OCI-LY3 (cell line): ENCODE measurements at regions not wholly inside any gene's neighbourhood (a gene's known extent, or its start where the extent isn't known, plus 50 kb on each side); places are given as distances from the start of the nearest gene placed in this dataset.

Experiments
- EZH2phosphoT487 ChIP-seq: fragments of 200-600 bp; shearing (Covaris generic); IDR thresholded peaks from 2 replicates; pipeline ENCODE4 v1.6.1; 2018; ENCODE audit warnings: antibody characterized with exemption, mixed run types, low read depth
- TF ChIP-seq, protein P1 (sequence below): fragments of 200-600, 300-600 bp; sonication (generic); IDR thresholded peaks from 2 replicates; pipeline ENCODE4 v1.5.1; 2014; ENCODE audit warnings: antibody characterized with exemption, low read length, low read depth

DNA sequence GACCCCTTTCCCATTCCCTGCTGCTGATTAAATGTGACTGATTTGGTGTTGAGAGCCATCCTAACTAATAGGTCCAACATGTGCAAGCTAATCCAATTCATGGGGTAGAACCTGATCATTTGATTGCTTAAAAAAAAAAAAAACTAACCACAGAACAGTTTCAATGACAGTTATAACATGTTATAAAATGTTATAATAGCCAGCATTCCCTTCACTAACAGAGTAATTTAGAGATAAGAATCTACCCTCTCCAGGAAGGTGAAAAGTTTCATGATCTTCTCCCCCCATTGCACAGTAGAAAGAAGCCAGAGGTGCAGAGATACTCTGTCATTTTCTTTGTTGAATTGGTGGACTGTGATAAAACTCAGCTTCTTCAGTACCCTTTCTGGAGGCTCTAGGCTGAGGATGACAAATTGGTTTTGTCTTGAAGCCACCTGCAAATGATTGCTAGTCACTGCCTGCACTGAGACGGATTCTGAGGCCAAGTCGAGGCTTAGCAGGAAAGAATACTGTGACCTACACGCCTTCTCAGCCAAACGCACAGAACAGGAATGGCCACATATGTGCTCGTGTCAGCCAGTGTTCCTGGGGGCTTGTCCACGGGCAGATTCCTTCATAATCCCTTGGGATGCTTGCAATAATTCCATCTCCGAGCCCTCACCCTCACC lies 215.7 kb upstream of the IRF2BP2 start:
- TF ChIP-seq, protein P1, sequence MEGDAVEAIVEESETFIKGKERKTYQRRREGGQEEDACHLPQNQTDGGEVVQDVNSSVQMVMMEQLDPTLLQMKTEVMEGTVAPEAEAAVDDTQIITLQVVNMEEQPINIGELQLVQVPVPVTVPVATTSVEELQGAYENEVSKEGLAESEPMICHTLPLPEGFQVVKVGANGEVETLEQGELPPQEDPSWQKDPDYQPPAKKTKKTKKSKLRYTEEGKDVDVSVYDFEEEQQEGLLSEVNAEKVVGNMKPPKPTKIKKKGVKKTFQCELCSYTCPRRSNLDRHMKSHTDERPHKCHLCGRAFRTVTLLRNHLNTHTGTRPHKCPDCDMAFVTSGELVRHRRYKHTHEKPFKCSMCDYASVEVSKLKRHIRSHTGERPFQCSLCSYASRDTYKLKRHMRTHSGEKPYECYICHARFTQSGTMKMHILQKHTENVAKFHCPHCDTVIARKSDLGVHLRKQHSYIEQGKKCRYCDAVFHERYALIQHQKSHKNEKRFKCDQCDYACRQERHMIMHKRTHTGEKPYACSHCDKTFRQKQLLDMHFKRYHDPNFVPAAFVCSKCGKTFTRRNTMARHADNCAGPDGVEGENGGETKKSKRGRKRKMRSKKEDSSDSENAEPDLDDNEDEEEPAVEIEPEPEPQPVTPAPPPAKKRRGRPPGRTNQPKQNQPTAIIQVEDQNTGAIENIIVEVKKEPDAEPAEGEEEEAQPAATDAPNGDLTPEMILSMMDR: no peak
- TF ChIP-seq EZH2phosphoT487: no peak
